ENCODE measurements at regions not wholly inside any gene's neighbourhood (a gene's known extent, or its start where the extent isn't known, plus 50 kb on each side); places are given as distances from the start of the nearest gene placed in this dataset.

DNA sequence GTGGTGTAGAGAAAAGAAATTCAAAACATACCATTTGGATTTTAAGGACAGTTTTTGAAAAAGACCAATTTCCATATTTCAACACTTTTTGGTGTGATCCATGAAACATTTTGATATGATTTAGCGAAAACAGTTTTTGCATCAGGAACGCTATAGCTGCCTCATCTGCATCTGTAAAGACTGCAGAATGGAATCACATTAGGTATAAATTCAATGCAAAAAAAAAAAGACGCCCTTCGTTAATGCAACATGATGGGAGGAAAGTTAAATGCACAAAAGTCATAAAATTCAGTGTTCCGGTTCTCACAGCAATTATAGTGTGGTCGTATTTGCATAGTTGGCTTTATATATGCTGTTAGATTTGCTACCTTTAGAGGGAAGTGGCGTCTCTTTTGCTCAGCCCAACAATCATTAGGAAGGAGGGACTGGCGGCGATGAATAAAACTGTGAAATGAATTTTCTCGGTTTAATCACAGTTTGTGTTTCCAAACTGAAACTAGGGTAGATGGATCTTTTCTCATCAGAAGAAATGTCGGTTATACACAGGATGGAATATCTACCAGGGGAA lies 215.7 kb downstream of the TEX29 start:
- TF ChIP-seq, protein P1, sequence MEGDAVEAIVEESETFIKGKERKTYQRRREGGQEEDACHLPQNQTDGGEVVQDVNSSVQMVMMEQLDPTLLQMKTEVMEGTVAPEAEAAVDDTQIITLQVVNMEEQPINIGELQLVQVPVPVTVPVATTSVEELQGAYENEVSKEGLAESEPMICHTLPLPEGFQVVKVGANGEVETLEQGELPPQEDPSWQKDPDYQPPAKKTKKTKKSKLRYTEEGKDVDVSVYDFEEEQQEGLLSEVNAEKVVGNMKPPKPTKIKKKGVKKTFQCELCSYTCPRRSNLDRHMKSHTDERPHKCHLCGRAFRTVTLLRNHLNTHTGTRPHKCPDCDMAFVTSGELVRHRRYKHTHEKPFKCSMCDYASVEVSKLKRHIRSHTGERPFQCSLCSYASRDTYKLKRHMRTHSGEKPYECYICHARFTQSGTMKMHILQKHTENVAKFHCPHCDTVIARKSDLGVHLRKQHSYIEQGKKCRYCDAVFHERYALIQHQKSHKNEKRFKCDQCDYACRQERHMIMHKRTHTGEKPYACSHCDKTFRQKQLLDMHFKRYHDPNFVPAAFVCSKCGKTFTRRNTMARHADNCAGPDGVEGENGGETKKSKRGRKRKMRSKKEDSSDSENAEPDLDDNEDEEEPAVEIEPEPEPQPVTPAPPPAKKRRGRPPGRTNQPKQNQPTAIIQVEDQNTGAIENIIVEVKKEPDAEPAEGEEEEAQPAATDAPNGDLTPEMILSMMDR (conservative IDR thresholded peaks at IDR 0.05 in 1 of 2, IDR thresholded peaks at IDR 0.05 in 1 of 2; ENCODE audit: low read depth in 1 of 2, low read length in 2 of 2) = no peak
- TF ChIP-seq EZH2 (IDR thresholded peaks at IDR 0.05; ENCODE audit: low read length, missing control alignments) = no peak
